ENCODE measurements at regions not wholly inside any gene's neighbourhood (a gene's known extent, or its start where the extent isn't known, plus 50 kb on each side); places are given as distances from the start of the nearest gene placed in this dataset.
"Not testable (repeated sequence)": the region's sequence is repeated elsewhere in the genome, so short reads cannot be mapped to it uniquely, and the experiment has no call there.

- no peak for DNase-seq (ENCODE audit: extremely low read depth in 1 of 11, low read depth in 9 of 11, low spot score in 4 of 11)
Observed at GRCh38 chr5:167853421-167853820, 438.0 kb upstream of the WWC1 start.

GRCh38 chr5:167855818-167856217 lies 435.6 kb upstream of the WWC1 start:
- DNase-seq (ENCODE audit: extremely low read depth in 1 of 11, low read depth in 9 of 11, low spot score in 4 of 11): no peak

DNA sequence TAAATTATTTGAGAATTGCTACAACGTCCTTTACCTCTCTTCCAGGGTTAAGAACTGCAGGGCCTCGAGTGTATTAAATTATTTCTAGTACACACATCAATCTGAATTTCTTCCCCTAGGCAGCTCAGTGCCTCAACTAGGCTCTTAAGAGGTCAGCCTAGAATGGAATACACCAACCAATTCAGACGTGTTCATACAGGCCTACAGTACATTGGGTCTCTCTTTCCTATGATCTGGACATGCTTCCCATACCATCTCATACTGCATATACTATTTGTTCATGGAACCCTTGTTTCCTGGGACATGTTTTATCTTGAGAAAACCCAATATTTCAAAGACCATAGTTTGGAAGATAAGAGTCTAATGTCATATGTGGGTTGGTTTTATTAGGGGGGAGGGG lies 434.1 kb upstream of the WWC1 start:
- no peak for DNase-seq (ENCODE audit: extremely low read depth in 1 of 11, low read depth in 9 of 11, low spot score in 4 of 11)

DNA sequence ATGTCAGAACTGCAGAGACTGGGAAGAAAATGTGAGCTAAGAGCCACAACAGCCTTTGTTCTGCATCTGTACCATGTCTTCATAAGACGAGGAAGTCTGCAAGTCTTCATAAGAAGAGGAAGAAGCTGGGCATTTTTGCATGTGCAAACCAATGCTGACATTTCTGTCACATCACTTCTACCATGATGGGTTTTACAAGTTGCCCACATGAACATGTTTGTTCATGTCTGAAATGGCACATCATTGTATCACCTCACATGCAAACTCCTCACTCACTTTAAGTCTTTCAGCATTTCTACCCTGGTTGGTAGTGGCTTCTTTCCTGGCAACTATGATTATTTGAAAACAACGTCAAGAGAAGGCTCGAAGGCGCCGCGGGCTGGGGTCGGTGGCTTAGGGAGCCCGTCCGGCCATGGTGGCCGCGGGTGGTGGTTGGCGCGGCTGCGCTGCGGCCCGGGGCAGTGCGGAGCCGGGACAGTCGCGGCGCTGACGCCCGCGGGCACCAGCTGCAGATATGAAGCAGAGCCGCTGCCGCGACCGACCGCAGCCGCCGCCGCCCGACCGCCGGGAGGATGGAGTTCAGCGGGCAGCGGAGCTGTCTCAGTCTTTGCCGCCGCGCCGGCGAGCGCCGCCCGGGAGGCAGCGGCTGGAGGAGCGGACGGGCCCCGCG lies 433.1 kb upstream of the WWC1 start:
- not testable (repeated sequence) for DNase-seq (ENCODE audit: extremely low read depth in 1 of 11, low read depth in 9 of 11, low spot score in 4 of 11)

DNA sequence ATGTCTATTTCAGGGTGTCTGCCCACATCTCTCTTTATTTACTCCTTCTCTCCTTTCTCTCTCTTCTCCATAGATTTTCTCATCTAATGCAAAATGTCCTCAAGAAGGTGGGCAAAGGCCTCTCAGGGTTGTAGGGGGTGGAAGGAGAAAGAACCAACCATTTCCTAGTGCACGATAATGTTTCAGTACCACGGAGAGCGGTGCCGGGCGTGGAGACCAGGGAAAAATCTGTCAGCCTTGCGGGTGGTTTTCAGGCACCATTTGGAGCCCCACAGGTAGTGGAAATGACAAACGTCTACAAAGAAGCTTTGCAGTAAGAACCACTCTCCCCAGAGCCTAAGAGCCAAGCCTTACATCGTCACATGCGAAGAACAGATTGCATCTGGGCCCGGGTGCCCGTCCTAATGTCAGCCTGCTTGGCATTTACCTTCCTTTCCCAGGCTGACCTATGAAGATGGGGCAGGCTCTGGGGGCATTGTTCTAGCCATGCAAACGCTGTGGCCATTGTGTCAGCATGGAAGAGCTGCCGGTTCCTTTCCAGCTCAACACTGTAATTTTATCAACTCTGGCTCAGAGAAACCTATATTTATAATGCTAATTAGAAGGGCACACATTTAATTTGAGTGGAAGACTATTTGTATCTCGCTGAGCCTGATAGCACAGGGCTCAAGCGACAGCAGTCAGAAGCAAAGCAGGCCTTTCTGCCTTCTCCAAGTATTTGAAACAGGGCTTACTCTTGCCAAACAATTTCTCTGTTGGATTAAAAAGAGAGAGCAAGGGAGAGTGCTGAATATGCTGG lies 430.1 kb upstream of the WWC1 start:
- peak in 9 of 11 donors; percentile 17 to 56 (median 40) for DNase-seq (ENCODE audit: extremely low read depth in 1 of 11, low read depth in 9 of 11, low spot score in 4 of 11)

- DNase-seq (ENCODE audit: extremely low read depth in 1 of 11, low read depth in 9 of 11, low spot score in 4 of 11): no peak
Observed at GRCh38 chr5:167861928-167862426, 429.5 kb upstream of the WWC1 start.

DNA sequence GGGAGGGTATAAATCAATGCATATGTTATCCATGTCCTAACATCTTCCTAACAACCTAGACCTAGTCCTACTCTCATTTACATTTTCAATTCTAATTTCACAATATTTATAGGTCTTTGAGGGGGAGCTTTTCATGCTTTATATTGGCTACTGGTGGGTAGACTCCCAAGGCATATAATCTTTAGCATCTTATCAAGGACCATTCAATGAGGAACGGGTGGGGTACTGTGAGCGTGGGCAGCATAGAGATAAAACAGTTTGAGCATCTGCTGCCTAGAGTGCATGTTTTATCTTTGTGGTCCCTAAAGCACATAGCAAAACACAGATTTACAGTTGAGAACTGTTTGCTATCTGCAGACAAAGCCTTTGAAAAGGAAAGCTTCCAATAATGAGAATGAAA lies 427.6 kb upstream of the WWC1 start:
- no peak for DNase-seq (ENCODE audit: extremely low read depth in 1 of 11, low read depth in 9 of 11, low spot score in 4 of 11)

DNA sequence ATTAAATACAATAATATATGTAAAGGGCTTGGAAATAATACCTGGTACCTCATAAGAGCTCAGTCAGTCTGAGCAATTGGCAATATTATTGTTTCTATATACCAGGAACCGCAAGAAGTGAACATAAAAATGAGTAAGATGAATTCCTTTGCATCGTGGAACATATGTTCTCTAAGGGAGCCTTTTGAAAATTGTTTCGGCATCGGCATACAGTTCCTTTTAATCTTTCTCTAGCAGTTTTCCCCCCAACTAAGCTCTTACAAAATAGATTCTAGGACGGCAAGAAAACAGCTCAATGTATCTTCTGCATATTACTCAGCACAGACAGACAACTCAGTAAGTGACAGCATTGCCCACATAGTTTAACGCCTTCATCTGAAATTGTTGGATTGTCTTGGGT lies 426.6 kb upstream of the WWC1 start:
- no peak for DNase-seq (ENCODE audit: extremely low read depth in 1 of 11, low read depth in 9 of 11, low spot score in 4 of 11)

DNA sequence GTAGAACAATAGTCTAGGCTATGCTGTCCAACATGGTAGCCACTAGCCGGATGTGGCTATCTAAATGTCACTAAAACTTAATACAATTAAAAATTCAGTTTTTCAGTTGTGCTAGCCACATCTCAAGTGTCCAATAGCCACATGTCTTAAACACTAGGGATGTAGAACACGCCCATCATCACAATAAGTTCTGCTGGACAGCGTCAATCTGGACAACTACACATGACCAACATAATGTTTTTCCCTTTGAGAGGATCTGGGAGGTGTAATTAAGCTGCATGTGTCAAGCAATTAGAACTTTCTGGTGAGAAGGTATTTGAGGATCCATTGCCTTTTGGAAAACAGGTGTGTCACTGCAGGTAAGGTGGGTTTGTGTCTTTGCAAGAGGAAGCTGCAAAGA lies 424.6 kb upstream of the WWC1 start:
- DNase-seq (ENCODE audit: extremely low read depth in 1 of 11, low read depth in 9 of 11, low spot score in 4 of 11): no peak

- no peak for DNase-seq (ENCODE audit: extremely low read depth in 1 of 11, low read depth in 9 of 11, low spot score in 4 of 11)
Observed at GRCh38 chr5:167867281-167867680, 424.2 kb upstream of the WWC1 start.

DNA sequence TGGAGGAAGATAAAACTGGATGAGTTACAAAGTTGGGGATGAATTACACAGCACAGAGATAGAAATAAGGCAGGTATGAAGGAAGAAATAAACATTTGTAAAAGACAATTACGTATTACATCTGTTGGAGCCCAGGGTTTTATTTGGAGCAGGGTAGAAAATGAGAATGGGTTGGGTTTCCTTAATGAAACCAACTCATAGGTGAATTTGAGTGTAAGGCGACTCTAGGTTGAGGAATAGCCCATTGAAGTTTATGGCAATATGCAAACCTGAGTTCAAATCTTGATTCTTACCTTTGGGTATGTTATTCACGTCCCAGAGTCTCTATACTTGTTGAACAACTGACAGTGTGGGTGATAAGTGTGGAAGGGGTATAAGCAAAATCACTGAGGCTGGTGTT lies 422.3 kb upstream of the WWC1 start:
- no peak for DNase-seq (ENCODE audit: extremely low read depth in 1 of 11, low read depth in 9 of 11, low spot score in 4 of 11)

DNA sequence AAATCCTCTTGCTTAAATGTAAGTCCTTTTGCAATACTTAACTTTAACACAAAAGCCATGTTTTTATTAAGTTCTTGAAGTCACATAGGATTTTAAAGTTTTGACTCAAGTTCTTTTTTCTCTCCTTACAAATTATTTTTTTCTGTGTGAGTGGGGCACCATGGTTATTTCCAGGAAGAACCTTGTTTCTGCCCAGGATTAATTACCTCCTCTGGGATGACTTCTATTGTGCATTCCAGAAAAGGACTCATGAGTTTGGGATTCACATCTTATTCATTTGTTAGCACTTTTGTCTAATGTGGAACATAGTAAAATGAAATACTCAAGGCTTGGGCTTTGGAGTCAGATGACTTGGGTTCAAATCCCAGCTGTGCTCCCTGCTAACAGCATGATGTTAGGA lies 421.4 kb upstream of the WWC1 start:
- no peak for DNase-seq (ENCODE audit: extremely low read depth in 1 of 11, low read depth in 9 of 11, low spot score in 4 of 11)

- DNase-seq (ENCODE audit: extremely low read depth in 1 of 11, low read depth in 9 of 11, low spot score in 4 of 11): no peak
Observed at GRCh38 chr5:167871091-167871490, 420.4 kb upstream of the WWC1 start.

GRCh38 chr5:167872791-167873190 lies 418.7 kb upstream of the WWC1 start:
- peak in 1 of 11 donors; percentile 9 for DNase-seq (ENCODE audit: extremely low read depth in 1 of 11, low read depth in 9 of 11, low spot score in 4 of 11)

- no peak for DNase-seq (ENCODE audit: extremely low read depth in 1 of 11, low read depth in 9 of 11, low spot score in 4 of 11)
Observed at GRCh38 chr5:167877114-167877722, 414.2 kb upstream of the WWC1 start.

GRCh38 chr5:167877924-167878323 lies 413.5 kb upstream of the WWC1 start:
- DNase-seq (ENCODE audit: extremely low read depth in 1 of 11, low read depth in 9 of 11, low spot score in 4 of 11): no peak

DNA sequence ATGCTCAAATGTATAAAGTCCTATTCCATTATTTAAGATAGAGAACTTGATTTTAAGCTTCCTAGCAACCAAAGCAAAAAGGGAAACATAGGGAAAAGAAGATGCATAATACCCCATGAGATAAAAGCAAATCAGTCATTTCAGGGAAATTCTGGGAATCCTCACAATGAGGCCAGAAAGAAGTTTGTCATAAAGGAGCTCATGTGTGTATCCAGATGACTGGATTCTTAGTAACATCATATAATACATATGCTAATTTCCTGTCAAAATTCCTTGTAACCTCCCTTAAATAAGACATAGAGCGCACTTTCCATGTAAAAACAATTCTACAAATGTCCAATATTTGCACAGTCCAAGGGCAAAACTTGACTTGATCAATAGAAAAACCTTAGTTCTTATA lies 411.0 kb upstream of the WWC1 start:
- DNase-seq (ENCODE audit: extremely low read depth in 1 of 11, low read depth in 9 of 11, low spot score in 4 of 11): no peak

GRCh38 chr5:167881041-167881440 lies 410.4 kb upstream of the WWC1 start:
- DNase-seq (ENCODE audit: extremely low read depth in 1 of 11, low read depth in 9 of 11, low spot score in 4 of 11): no peak

GRCh38 chr5:167886196-167886595 lies 405.2 kb upstream of the WWC1 start:
- DNase-seq (ENCODE audit: extremely low read depth in 1 of 11, low read depth in 9 of 11, low spot score in 4 of 11): no peak

GRCh38 chr5:167888393-167888792 lies 403.1 kb upstream of the WWC1 start:
- no peak for DNase-seq (ENCODE audit: extremely low read depth in 1 of 11, low read depth in 9 of 11, low spot score in 4 of 11)

Data from renal cortex interstitium (tissue), 11 donors.